H1 (cell line): ENCODE measurements at regions not wholly inside any gene's neighbourhood (a gene's known extent, or its start where the extent isn't known, plus 50 kb on each side); places are given as distances from the start of the nearest gene placed in this dataset.

Experiments
- CTCF ChIA-PET: fragments of 300-600 bp; sonication (Branson Sonifier 250); formaldehyde crosslinking; loops from one replicate; lab custom pipeline; 2021; ENCODE audit not compliant: partially characterized antibody; lab: Charles Lee
- POLR2A ChIA-PET: fragments of 300-600 bp; sonication (Branson Sonifier 250); formaldehyde crosslinking; loops from one replicate; lab custom pipeline; 2021; ENCODE audit warnings: inconsistent platforms; ENCODE audit not compliant: partially characterized antibody; lab: Charles Lee
- DNase-seq, 2 experiments: peaks; one replicate each; pipeline versions ENCODE4 v3.0.0 to v3.0.0-alpha.2; 2010 to 2022; ENCODE audit warnings: low spot score in 2 of 2, low read depth in 1 of 2, mixed read lengths in 1 of 2
- FAIRE-seq: peaks from 2 replicates; lab custom pipeline; 2011; peaks lifted over from hg19 to GRCh38; lab: Jason Lieb, UNC
- H2AFZ ChIP-seq: 2 replicates; pipeline ENCODE4 v1.8.1; 2012; ENCODE audit warnings: low read length, inconsistent platforms
- H2AK5ac ChIP-seq: 2 replicates; pipeline ENCODE4 v1.6.1; 2013; ENCODE audit warnings: low read depth, low read length
- H2BK120ac ChIP-seq: replicated peaks from 2 replicates; pipeline ENCODE3; 2013; ENCODE audit warnings: low read depth, low read length, inconsistent platforms
- H2BK12ac ChIP-seq: 2 replicates; pipeline ENCODE4 v1.6.1; 2013; ENCODE audit warnings: low read depth, low read length
- H2BK15ac ChIP-seq: 2 replicates; pipeline ENCODE4 v1.6.1; 2013; ENCODE audit warnings: low read length
- H2BK20ac ChIP-seq: 2 replicates; pipeline ENCODE4 v1.6.1; 2013; ENCODE audit warnings: low read length
- H2BK5ac ChIP-seq: 2 replicates; pipeline ENCODE4 v1.6.1; 2013; ENCODE audit warnings: low read depth, low read length
- H3K14ac ChIP-seq: 2 replicates; pipeline ENCODE4 v1.6.1; 2013; ENCODE audit warnings: inconsistent platforms; ENCODE audit not compliant: insufficient read length
- H3K18ac ChIP-seq: 2 replicates; pipeline ENCODE4 v1.6.1; 2013; ENCODE audit warnings: low read length; ENCODE audit errors: extremely low read depth
- H3K23ac ChIP-seq: 2 replicates; pipeline ENCODE4 v1.6.1; 2013; ENCODE audit warnings: inconsistent platforms; ENCODE audit not compliant: insufficient read length
- H3K23me2 ChIP-seq: 2 replicates; pipeline ENCODE4 v1.6.1; 2013; ENCODE audit warnings: low read depth, low read length
- H3K27ac ChIP-seq: 2 replicates; pipeline ENCODE4 v1.6.1; 2011; ENCODE audit warnings: low read depth, low read length, inconsistent platforms
- H3K27me3 ChIP-seq, 4 experiments: replicated peaks in 1 of 4; 1 replicate in 1 of 4; 2 replicates in 3 of 4; pipeline versions ENCODE4 v1.6.1 to v1.8.1; 2011 to 2013; ENCODE audit warnings: low read length in 3 of 4, mild to moderate bottlenecking in 3 of 4, inconsistent platforms in 2 of 4, mixed read lengths in 2 of 4, moderate library complexity in 1 of 4; ENCODE audit not compliant: control insufficient read depth in 3 of 4, insufficient read depth in 3 of 4; ENCODE audit errors: extremely low read depth in 1 of 4
- H3K36me3 ChIP-seq, 4 experiments: 2 replicates each; pipeline versions ENCODE4 v1.6.1 to v1.8.1; 2011 to 2013; ENCODE audit warnings: mild to moderate bottlenecking in 4 of 4, low read length in 3 of 4, moderate library complexity in 2 of 4, control low read depth in 1 of 4, inconsistent platforms in 1 of 4; ENCODE audit not compliant: insufficient read depth in 4 of 4, control insufficient read depth in 2 of 4
- H3K4ac ChIP-seq: replicated peaks from 2 replicates; pipeline ENCODE3; 2013; ENCODE audit warnings: low read length, low read depth, mixed read lengths, inconsistent platforms; ENCODE audit not compliant: insufficient read length
- H3K4me1 ChIP-seq, 4 experiments: replicated peaks in 1 of 4; 1 replicate in 1 of 4; 2 replicates in 3 of 4; pipeline versions ENCODE4 v1.6.1 to v1.8.1; 2011 to 2013; ENCODE audit warnings: low read length in 3 of 4, inconsistent platforms in 2 of 4, mixed read lengths in 1 of 4; ENCODE audit not compliant: insufficient read depth in 4 of 4, control insufficient read depth in 3 of 4
- H3K4me2 ChIP-seq, 2 experiments: 2 replicates each; pipeline versions ENCODE4 v1.6.1 to v1.8.1; 2011 to 2013; ENCODE audit warnings: low read depth in 2 of 2, low read length in 2 of 2, control low read depth in 1 of 2, inconsistent platforms in 1 of 2, mild to moderate bottlenecking in 1 of 2; ENCODE audit not compliant: insufficient read depth in 1 of 2
- H3K4me3 ChIP-seq, 4 experiments: fragments of 200-600, 300-600 bp in 1 of 4; sonication (generic), shearing (Covaris generic), sonication (Bioruptor Twin) in 1 of 4; 2 replicates each; pipeline versions ENCODE4 v1.5.1 to v1.8.1; 2011 to 2016; ENCODE audit warnings: low read length in 4 of 4, low read depth in 3 of 4, control low read depth in 2 of 4, inconsistent platforms in 2 of 4, mild to moderate bottlenecking in 2 of 4, mixed read lengths in 1 of 4, moderate library complexity in 1 of 4; ENCODE audit not compliant: insufficient read depth in 2 of 4; ENCODE audit errors: extremely low read depth in 1 of 4
- H3K56ac ChIP-seq: replicated peaks from 2 replicates; pipeline ENCODE3; 2013; ENCODE audit warnings: low read depth, mild to moderate bottlenecking, mixed read lengths, low read length, inconsistent platforms; ENCODE audit not compliant: insufficient read length
- H3K79me1 ChIP-seq: 2 replicates; pipeline ENCODE4 v1.6.1; 2013; ENCODE audit warnings: low read depth, low read length, control low read depth
- H3K79me2 ChIP-seq, 2 experiments: 2 replicates each; pipeline versions ENCODE4 v1.6.1 to v1.8.1; 2012 to 2013; ENCODE audit warnings: low read length in 2 of 2, mild to moderate bottlenecking in 2 of 2, inconsistent platforms in 1 of 2; ENCODE audit not compliant: insufficient read depth in 2 of 2, control insufficient read depth in 1 of 2
- H3K9ac ChIP-seq, 4 experiments: replicated peaks in 1 of 4; 1 replicate in 1 of 4; 2 replicates in 3 of 4; pipeline versions ENCODE4 v1.6.1 to v1.8.1; 2011 to 2013; ENCODE audit warnings: low read depth in 3 of 4, low read length in 3 of 4, control low read depth in 2 of 4, mild to moderate bottlenecking in 2 of 4, moderate library complexity in 2 of 4, inconsistent platforms in 1 of 4; ENCODE audit errors: extremely low read depth in 1 of 4
- H3K9me3 ChIP-seq, 2 experiments: 2 replicates each; pipeline versions ENCODE4 v1.6.1 to v1.8.1; 2012 to 2013; ENCODE audit warnings: mild to moderate bottlenecking in 2 of 2, moderate library complexity in 2 of 2, control low read depth in 1 of 2, inconsistent platforms in 1 of 2, low read depth in 1 of 2, low read length in 1 of 2, mixed read lengths in 1 of 2; ENCODE audit not compliant: insufficient read depth in 2 of 2
- H4K20me1 ChIP-seq, 2 experiments: replicated peaks in 1 of 2; 2 replicates each; pipeline versions ENCODE3 to v1.8.1; 2011 to 2013; ENCODE audit warnings: inconsistent platforms in 2 of 2, low read length in 2 of 2, mild to moderate bottlenecking in 1 of 2; ENCODE audit not compliant: insufficient read depth in 2 of 2, control insufficient read depth in 1 of 2
- H4K5ac ChIP-seq: 2 replicates; pipeline ENCODE4 v1.6.1; 2013; ENCODE audit warnings: low read length, low read depth, mixed read lengths, inconsistent platforms; ENCODE audit not compliant: insufficient read length
- H4K8ac ChIP-seq: 2 replicates; pipeline ENCODE4 v1.8.0; 2013; ENCODE audit warnings: mild to moderate bottlenecking, moderate library complexity, low read length, inconsistent platforms; ENCODE audit not compliant: insufficient read depth; ENCODE audit errors: extremely low read depth
- H4K91ac ChIP-seq: replicated peaks from 2 replicates; pipeline ENCODE3; 2013; ENCODE audit warnings: low read length, mixed read lengths, inconsistent platforms; ENCODE audit not compliant: insufficient read length
- ASH2L ChIP-seq: fragments of 200-600, 300-600 bp; sonication (generic); IDR thresholded peaks from one replicate; pipeline ENCODE4 v1.7.1; 2017; ENCODE audit warnings: low read length
- CBX5 ChIP-seq: fragments of 300-800, 300-1000 bp; sonication (generic); IDR thresholded peaks from 2 replicates; pipeline ENCODE4 v1.7.1; 2016; ENCODE audit warnings: antibody characterized with exemption, low read length, low read depth
- CHD1 ChIP-seq: IDR thresholded peaks from 2 replicates; pipeline ENCODE4 v1.6.1; 2012; ENCODE audit warnings: low read depth, low read length, improper control_type of control experiment
- CHD2 ChIP-seq: IDR thresholded peaks from 2 replicates; pipeline ENCODE4 v1.6.1; 2012; ENCODE audit warnings: low read length, improper control_type of control experiment
- CTBP2 ChIP-seq: IDR thresholded peaks from 2 replicates; pipeline ENCODE4 v1.7.0; 2011; ENCODE audit warnings: borderline replicate concordance, mild to moderate bottlenecking, moderate library complexity, mixed read lengths, low read length; ENCODE audit not compliant: insufficient read depth, insufficient read length
- HDAC6 ChIP-seq: IDR thresholded peaks from one replicate; pipeline ENCODE4 v1.7.1; 2012; ENCODE audit warnings: low read depth, mild to moderate bottlenecking, inconsistent platforms, low read length, moderate library complexity
- KDM1A ChIP-seq: fragments of 200-600, 300-600 bp; sonication (generic); IDR thresholded peaks from 2 replicates; pipeline ENCODE4 v1.7.1; 2016; ENCODE audit warnings: mild to moderate bottlenecking, low read length, borderline replicate concordance
- KDM4A ChIP-seq: IDR thresholded peaks from one replicate; pipeline ENCODE4 v1.7.1; 2012; ENCODE audit warnings: low read depth, mild to moderate bottlenecking, moderate library complexity, low read length, inconsistent platforms; ENCODE audit not compliant: severe bottlenecking
- RAD21 ChIP-seq, 2 experiments: IDR thresholded peaks in 1 of 2; conservative IDR thresholded peaks in 1 of 2; 2 replicates each; pipeline ENCODE4 v1.6.1; 2011; ENCODE audit warnings: low read depth in 2 of 2, low read length in 2 of 2, improper control_type of control experiment in 1 of 2, inconsistent platforms in 1 of 2, mild to moderate bottlenecking in 1 of 2, moderate library complexity in 1 of 2
- RFX5 ChIP-seq: IDR thresholded peaks from 2 replicates; pipeline ENCODE4 v1.6.1; 2011; ENCODE audit warnings: low read depth, low read length, improper control_type of control experiment, borderline replicate concordance
- RXRA ChIP-seq: IDR thresholded peaks from 2 replicates; pipeline ENCODE4 v1.6.1; 2011; ENCODE audit warnings: low read depth, mild to moderate bottlenecking, low read length, moderate library complexity; ENCODE audit not compliant: insufficient read depth
- SIN3A ChIP-seq, 2 experiments: IDR thresholded peaks in 1 of 2; conservative IDR thresholded peaks in 1 of 2; 2 replicates each; pipeline ENCODE4 v1.6.1; 2011 to 2012; ENCODE audit warnings: low read length in 2 of 2, improper control_type of control experiment in 1 of 2, low read depth in 1 of 2, mild to moderate bottlenecking in 1 of 2
- SP4 ChIP-seq: IDR thresholded peaks from 2 replicates; pipeline ENCODE4 v1.6.1; 2012; ENCODE audit warnings: low read length, inconsistent platforms
- WGBS, 2 experiments: shearing (Covaris generic) in 1 of 2; methylation state at CpG; one replicate each; pipeline versions ENCODE4 v1.1.6 to v1.1.7; 2013 to 2015; ENCODE audit warnings: low lambda C conversion rate in 2 of 2, mixed read lengths in 2 of 2, inconsistent platforms in 1 of 2, low coverage in 1 of 2, missing lambda C conversion rate in 1 of 2; ENCODE audit not compliant: insufficient replicate concordance in 2 of 2, insufficient coverage in 1 of 2, insufficient read length in 1 of 2; ENCODE audit errors: extremely low coverage in 1 of 2, missing lambda C conversion rate in 1 of 2; 5-methylcytosine and 5-hydroxymethylcytosine counted together

- H4K20me1 ChIP-seq = no peaks in the 10 kb centered on the region
- no peak overlapping the region for H3K4me2 ChIP-seq
- FAIRE-seq (no peak), DNase-seq (no peak)
- H2BK5ac ChIP-seq = no peak overlapping the region
- peaks cover 3% of the 10 kb centered on the region; the same call in 1 of the 2 replicates for H3K23me2 ChIP-seq
- peaks cover 2 to 13% (median 7%) of the 10 kb centered on the region in 4 experiments for H3K4me1 ChIP-seq
- H3K4me3 ChIP-seq = no peak overlapping the region
- H2AK5ac ChIP-seq = no peak overlapping the region
- no peak overlapping the region for H2BK12ac ChIP-seq
- 81% methylated on average over 7 of the region's 7 CpGs; no CpG with 5 or more reads in 1 of the 2 experiments for WGBS, 2 experiments
- H3K56ac ChIP-seq = no peak overlapping the region
- ChIA-PET CTCF (interaction anchor here (0.6 to 5.5 kb wide), 7 partner anchors 12 to 217 kb away, joined by 3 to 23 read pairs (median 5); partner anchors contain the start of gene VEGFA), POLR2A (interaction anchor here (0.7 to 1.5 kb wide), 4 partner anchors 9 to 96 kb away, joined by 3 to 4 read pairs (median 3); no protein-coding TSS in a partner anchor)
- no peak overlapping the region for H2AFZ ChIP-seq
- no peak overlapping the region for H3K23ac ChIP-seq
- H3K4ac ChIP-seq = no peak overlapping the region
- H3K9ac ChIP-seq = no peak overlapping the region
- H3K27me3 ChIP-seq = peaks cover 0 to 8% (median 2%) of the 10 kb centered on the region in 4 experiments; a peak in 3 of 7 replicates
- H2BK15ac ChIP-seq = no peak overlapping the region
- peak overlapping the region; percentile 48; the same call in 1 of the 2 replicates for H4K8ac ChIP-seq
- no peaks in the 10 kb centered on the region for H3K79me1 ChIP-seq
- H4K91ac ChIP-seq = no peak overlapping the region
- H3K27ac ChIP-seq = no peak overlapping the region
- H2BK120ac ChIP-seq = no peak overlapping the region
- H3K18ac ChIP-seq = no peak overlapping the region
- H3K36me3 ChIP-seq = no peaks in the 10 kb centered on the region
- H3K9me3 ChIP-seq = no peaks in the 10 kb centered on the region
- H4K5ac ChIP-seq = no peak overlapping the region
- H3K14ac ChIP-seq = no peak overlapping the region
- H2BK20ac ChIP-seq = no peak overlapping the region
- H3K79me2 ChIP-seq = no peaks in the 10 kb centered on the region
- TF ChIP-seq CBX5 (no peak), CTBP2 (no peak), RXRA (no peak), CHD2 (no peak), RAD21 (IDR thresholded peaks at IDR 0.05 in 1 of 2, conservative IDR thresholded peaks at IDR 0.05 in 1 of 2; ENCODE audit: low read depth in 2 of 2, low read length in 2 of 2) (no peak), KDM1A (no peak), SP4 (no peak), ASH2L (no peak), SIN3A (conservative IDR thresholded peaks at IDR 0.05 in 1 of 2, IDR thresholded peaks at IDR 0.05 in 1 of 2; ENCODE audit: low read depth in 1 of 2, low read length in 2 of 2) (no peak), HDAC6 (no peak), RFX5 (no peak), CHD1 (no peak), KDM4A (no peak)
These were observed 116.8 kb downstream of the VEGFA start for GRCh38 chr6:43886717-43887339.
